GM12892 (cell line): ENCODE measurements at regions not wholly inside any gene's neighbourhood (a gene's known extent, or its start where the extent isn't known, plus 50 kb on each side); places are given as distances from the start of the nearest gene placed in this dataset.

Experiments used
- POLR2A ChIP-seq: IDR thresholded peaks from 2 replicates; pipeline ENCODE4 v1.6.1; 2011; ENCODE audit warnings: low read depth, low read length, control low read depth
- POLR2AphosphoS5 ChIP-seq: IDR thresholded peaks from 2 replicates; pipeline ENCODE4 v1.6.1; 2011; ENCODE audit warnings: low read depth, low read length, control low read depth
- TAF1 ChIP-seq: IDR thresholded peaks from 2 replicates; pipeline ENCODE4 v1.6.1; 2011; ENCODE audit warnings: low read depth, mild to moderate bottlenecking, control low read depth, low read length, borderline replicate concordance

GRCh38 chr13:65287405-65287804, 1942.7 kb downstream of the PCDH9 start:
- TF ChIP-seq POLR2A (no peak), TAF1 (no peak), POLR2AphosphoS5 (no peak)
